SJSA1 (cell line): ENCODE measurements at regions not wholly inside any gene's neighbourhood (a gene's known extent, or its start where the extent isn't known, plus 50 kb on each side); places are given as distances from the start of the nearest gene placed in this dataset.
A peak's percentile ranks its signal among the peaks of the same experiment; 100 is the strongest.

Experiments
- DNase-seq, 2 experiments: peaks; one replicate each; pipeline ENCODE4 v3.0.0-alpha.2; 2015 to 2020; ENCODE audit warnings: low spot score in 2 of 2, low read depth in 1 of 2
- H3K27ac ChIP-seq: fragments of 250-450 bp; sonication (Bioruptor Pico); 2 replicates; pipeline ENCODE4 v1.5.1; 2020; ENCODE audit warnings: mild to moderate bottlenecking, moderate library complexity
- H3K27me3 ChIP-seq: fragments of 250-450 bp; sonication (Bioruptor Pico); replicated peaks from 2 replicates; pipeline ENCODE4 v1.5.1; 2020; ENCODE audit warnings: mild to moderate bottlenecking, moderate library complexity
- H3K36me3 ChIP-seq: fragments of 250-450 bp; sonication (Bioruptor Pico); 2 replicates; pipeline ENCODE4 v1.5.1; 2020; ENCODE audit warnings: mild to moderate bottlenecking
- H3K4me1 ChIP-seq: fragments of 250-450 bp; sonication (Bioruptor Pico); replicated peaks from 2 replicates; pipeline ENCODE4 v1.6.1; 2021; ENCODE audit warnings: mild to moderate bottlenecking
- H3K4me3 ChIP-seq: fragments of 250-450 bp; sonication (Bioruptor Pico); 2 replicates; pipeline ENCODE4 v1.5.1; 2020; ENCODE audit warnings: mild to moderate bottlenecking
- H3K9me3 ChIP-seq: fragments of 250-450 bp; sonication (Bioruptor Pico); replicated peaks from 2 replicates; pipeline ENCODE4 v1.5.1; 2020; ENCODE audit warnings: mild to moderate bottlenecking

GRCh38 chr6:160921095-160921494 is 70.5 kb upstream of the MAP3K4 start:
- DNase-seq = no peak
- H3K9me3 ChIP-seq = no peaks in the 10 kb centered on the region
- no peak overlapping the region for H3K4me3 ChIP-seq
- H3K27ac ChIP-seq = no peak overlapping the region
- no peaks in the 10 kb centered on the region for H3K27me3 ChIP-seq
- H3K36me3 ChIP-seq = no peaks in the 10 kb centered on the region
- H3K4me1 ChIP-seq = no peaks in the 10 kb centered on the region

- peaks cover 11% of the 10 kb centered on the region; the same call in 1 of the 2 replicates for H3K4me1 ChIP-seq
- H3K36me3 ChIP-seq = no peaks in the 10 kb centered on the region
- DNase-seq = no peak
- H3K27me3 ChIP-seq = 0 out of 2 replicates have a peak, but pooled peaks cover 7% of the 10 kb centered on the region
- no peak overlapping the region for H3K27ac ChIP-seq
- H3K4me3 ChIP-seq = no peak overlapping the region
- no peaks in the 10 kb centered on the region for H3K9me3 ChIP-seq
Measured at GRCh38 chr6:160926281-160927276, 65.0 kb upstream of the MAP3K4 start.

GRCh38 chr6:160927416-160927815 is 64.2 kb upstream of the MAP3K4 start:
- H3K9me3 ChIP-seq = no peaks in the 10 kb centered on the region
- H3K36me3 ChIP-seq = no peaks in the 10 kb centered on the region
- peaks cover 11% of the 10 kb centered on the region; the same call in 1 of the 2 replicates for H3K4me1 ChIP-seq
- no peak overlapping the region for H3K4me3 ChIP-seq
- H3K27ac ChIP-seq = no peak overlapping the region
- 0 out of 2 replicates have a peak, but pooled peaks cover 7% of the 10 kb centered on the region for H3K27me3 ChIP-seq
- no peak for DNase-seq

- H3K27me3 ChIP-seq = 0 out of 2 replicates have a peak, but pooled peaks cover 7% of the 10 kb centered on the region
- no peak overlapping the region for H3K4me3 ChIP-seq
- no peak overlapping the region for H3K27ac ChIP-seq
- DNase-seq = no peak
- no peaks in the 10 kb centered on the region for H3K9me3 ChIP-seq
- H3K4me1 ChIP-seq = peaks cover 11% of the 10 kb centered on the region; the same call in 1 of the 2 replicates
- no peaks in the 10 kb centered on the region for H3K36me3 ChIP-seq
Measured at GRCh38 chr6:160929361-160929760, 62.2 kb upstream of the MAP3K4 start.

GRCh38 chr6:160929831-160930230 is 61.7 kb upstream of the MAP3K4 start:
- no peaks in the 10 kb centered on the region for H3K36me3 ChIP-seq
- H3K27ac ChIP-seq = no peak overlapping the region
- 0 out of 2 replicates have a peak, but pooled peaks cover 7% of the 10 kb centered on the region for H3K27me3 ChIP-seq
- no peak for DNase-seq
- H3K4me3 ChIP-seq = no peak overlapping the region
- H3K4me1 ChIP-seq = peaks cover 11% of the 10 kb centered on the region; the same call in 1 of the 2 replicates
- H3K9me3 ChIP-seq = no peaks in the 10 kb centered on the region

GRCh38 chr6:160930547-160931377 is 60.8 kb upstream of the MAP3K4 start:
- DNase-seq = peak; percentile 68 to 69
- Histone ChIP-seq H3K27me3 (0 out of 2 replicates have a peak, but pooled peaks cover 7% of the 10 kb centered on the region), H3K27ac (no peak overlapping the region), H3K4me3 (peak overlapping the region; percentile 20), H3K36me3 (no peaks in the 10 kb centered on the region), H3K9me3 (no peaks in the 10 kb centered on the region), H3K4me1 (peaks cover 11% of the 10 kb centered on the region; the same call in 1 of the 2 replicates)

- no peak overlapping the region for H3K27ac ChIP-seq
- H3K9me3 ChIP-seq = no peaks in the 10 kb centered on the region
- no peak overlapping the region for H3K4me3 ChIP-seq
- peaks cover 11% of the 10 kb centered on the region; the same call in 1 of the 2 replicates for H3K4me1 ChIP-seq
- H3K36me3 ChIP-seq = no peaks in the 10 kb centered on the region
- DNase-seq = no peak
- 0 out of 2 replicates have a peak, but pooled peaks cover 7% of the 10 kb centered on the region for H3K27me3 ChIP-seq
Measured at GRCh38 chr6:160931378-160932310, 59.9 kb upstream of the MAP3K4 start.

GRCh38 chr6:160933256-160933655 is 58.3 kb upstream of the MAP3K4 start:
- no peak for DNase-seq
- Histone ChIP-seq H3K4me1 (peaks cover 11% of the 10 kb centered on the region; the same call in 1 of the 2 replicates), H3K27ac (no peak overlapping the region), H3K4me3 (no peak overlapping the region), H3K9me3 (no peaks in the 10 kb centered on the region), H3K27me3 (0 out of 2 replicates have a peak, but pooled peaks cover 7% of the 10 kb centered on the region), H3K36me3 (no peaks in the 10 kb centered on the region)

- no peaks in the 10 kb centered on the region for H3K36me3 ChIP-seq
- DNase-seq = no peak
- H3K27ac ChIP-seq = no peak overlapping the region
- H3K9me3 ChIP-seq = no peaks in the 10 kb centered on the region
- peaks cover 11% of the 10 kb centered on the region; the same call in 1 of the 2 replicates for H3K4me1 ChIP-seq
- no peak overlapping the region for H3K4me3 ChIP-seq
- 0 out of 2 replicates have a peak, but pooled peaks cover 5% of the 10 kb centered on the region for H3K27me3 ChIP-seq
Measured at GRCh38 chr6:160934157-160934556, 57.4 kb upstream of the MAP3K4 start.

- H3K9me3 ChIP-seq = no peaks in the 10 kb centered on the region
- no peaks in the 10 kb centered on the region for H3K36me3 ChIP-seq
- H3K4me3 ChIP-seq = no peak overlapping the region
- H3K4me1 ChIP-seq = no peaks in the 10 kb centered on the region
- H3K27ac ChIP-seq = no peak overlapping the region
- no peak for DNase-seq
- no peaks in the 10 kb centered on the region for H3K27me3 ChIP-seq
Measured at GRCh38 chr6:160940197-160940596, 51.4 kb upstream of the MAP3K4 start.
